Liver (tissue), 3 donors: ENCODE measurements at regions not wholly inside any gene's neighbourhood (a gene's known extent, or its start where the extent isn't known, plus 50 kb on each side); places are given as distances from the start of the nearest gene placed in this dataset.

ENCODE experiments used
- EGR1 ChIP-seq, 2 donors: IDR thresholded peaks; 2 replicates each; pipeline ENCODE4 v1.6.1; 2016 to 2018; ENCODE audit warnings: antibody characterized with exemption in 2 of 2, low read depth in 2 of 2
- GABPA ChIP-seq, 2 donors: IDR thresholded peaks in 1 of 2; conservative IDR thresholded peaks in 1 of 2; 2 replicates each; pipeline ENCODE4 v1.6.1; 2016; ENCODE audit warnings: antibody characterized with exemption in 2 of 2, mild to moderate bottlenecking in 1 of 2, moderate library complexity in 1 of 2
- HNF4G ChIP-seq: IDR thresholded peaks from 2 replicates; pipeline ENCODE4 v1.6.1; 2016; ENCODE audit warnings: antibody characterized with exemption
- RAD21 ChIP-seq, 2 donors: IDR thresholded peaks; 2 replicates each; pipeline ENCODE4 v1.6.1; 2016; ENCODE audit warnings: antibody characterized with exemption in 2 of 2, mild to moderate bottlenecking in 2 of 2
- TAF1 ChIP-seq: conservative IDR thresholded peaks from 2 replicates; pipeline ENCODE4 v1.6.1; 2016; ENCODE audit warnings: antibody characterized with exemption, mild to moderate bottlenecking
- YY1 ChIP-seq: IDR thresholded peaks from 2 replicates; pipeline ENCODE4 v1.6.1; 2016; ENCODE audit warnings: antibody characterized with exemption, mild to moderate bottlenecking
- TF ChIP-seq, protein P1 (sequence below): fragments of 150-350 bp; IDR thresholded peaks from 2 replicates; pipeline ENCODE4 v1.5.1; 2017; ENCODE audit warnings: improper control_type of control experiment, low read depth, low read length; ENCODE audit not compliant: missing input control
- TF ChIP-seq, protein P2 (sequence below): IDR thresholded peaks from 2 replicates; pipeline ENCODE4 v1.6.1; 2016; ENCODE audit warnings: antibody characterized with exemption
- TF ChIP-seq, protein P3 (sequence below): IDR thresholded peaks from 2 replicates; pipeline ENCODE4 v1.6.1; 2016; ENCODE audit warnings: antibody characterized with exemption, mild to moderate bottlenecking
- TF ChIP-seq, protein P4 (sequence below): IDR thresholded peaks from 2 replicates; pipeline ENCODE4 v1.6.1; 2016; ENCODE audit warnings: antibody characterized with exemption
- TF ChIP-seq, protein P5 (sequence below): IDR thresholded peaks from 2 replicates; pipeline ENCODE4 v1.6.1; 2016; ENCODE audit warnings: antibody characterized with exemption
- donor health status: healthy.
- donor health status: healthy.

DNA sequence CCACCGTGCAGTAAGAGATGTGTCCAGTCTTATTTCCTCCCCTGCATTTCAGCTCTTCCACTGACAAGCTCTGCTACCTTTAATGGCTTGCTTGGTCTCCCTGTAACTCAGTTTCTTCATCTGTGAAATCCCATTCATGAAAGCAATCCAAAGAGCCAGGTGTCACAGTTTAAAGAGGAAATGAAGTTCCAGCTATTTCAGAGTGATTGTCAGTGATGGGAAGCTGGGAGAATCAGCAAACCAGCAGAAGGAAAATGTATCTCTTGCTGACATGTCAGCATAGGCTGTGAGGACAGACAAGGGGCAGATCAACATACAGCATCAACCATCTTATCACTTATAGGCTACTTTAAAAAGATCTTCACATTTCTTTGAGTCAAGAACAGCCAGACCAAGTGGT lies 445.3 kb downstream of the ADRA2A start:
- TF ChIP-seq GABPA (IDR thresholded peaks at IDR 0.05 in 1 of 2, conservative IDR thresholded peaks at IDR 0.05 in 1 of 2) (no peak), EGR1 (IDR thresholded peaks at IDR 0.05; ENCODE audit: low read depth in 2 of 2) (no peak), RAD21 (IDR thresholded peaks at IDR 0.05) (no peak), YY1 (no peak), TAF1 (no peak), HNF4G (no peak)
- TF ChIP-seq, protein P1, sequence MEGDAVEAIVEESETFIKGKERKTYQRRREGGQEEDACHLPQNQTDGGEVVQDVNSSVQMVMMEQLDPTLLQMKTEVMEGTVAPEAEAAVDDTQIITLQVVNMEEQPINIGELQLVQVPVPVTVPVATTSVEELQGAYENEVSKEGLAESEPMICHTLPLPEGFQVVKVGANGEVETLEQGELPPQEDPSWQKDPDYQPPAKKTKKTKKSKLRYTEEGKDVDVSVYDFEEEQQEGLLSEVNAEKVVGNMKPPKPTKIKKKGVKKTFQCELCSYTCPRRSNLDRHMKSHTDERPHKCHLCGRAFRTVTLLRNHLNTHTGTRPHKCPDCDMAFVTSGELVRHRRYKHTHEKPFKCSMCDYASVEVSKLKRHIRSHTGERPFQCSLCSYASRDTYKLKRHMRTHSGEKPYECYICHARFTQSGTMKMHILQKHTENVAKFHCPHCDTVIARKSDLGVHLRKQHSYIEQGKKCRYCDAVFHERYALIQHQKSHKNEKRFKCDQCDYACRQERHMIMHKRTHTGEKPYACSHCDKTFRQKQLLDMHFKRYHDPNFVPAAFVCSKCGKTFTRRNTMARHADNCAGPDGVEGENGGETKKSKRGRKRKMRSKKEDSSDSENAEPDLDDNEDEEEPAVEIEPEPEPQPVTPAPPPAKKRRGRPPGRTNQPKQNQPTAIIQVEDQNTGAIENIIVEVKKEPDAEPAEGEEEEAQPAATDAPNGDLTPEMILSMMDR, result no peak
- TF ChIP-seq, protein P2, sequence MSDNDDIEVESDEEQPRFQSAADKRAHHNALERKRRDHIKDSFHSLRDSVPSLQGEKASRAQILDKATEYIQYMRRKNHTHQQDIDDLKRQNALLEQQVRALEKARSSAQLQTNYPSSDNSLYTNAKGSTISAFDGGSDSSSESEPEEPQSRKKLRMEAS, result no peak
- TF ChIP-seq, protein P3, sequence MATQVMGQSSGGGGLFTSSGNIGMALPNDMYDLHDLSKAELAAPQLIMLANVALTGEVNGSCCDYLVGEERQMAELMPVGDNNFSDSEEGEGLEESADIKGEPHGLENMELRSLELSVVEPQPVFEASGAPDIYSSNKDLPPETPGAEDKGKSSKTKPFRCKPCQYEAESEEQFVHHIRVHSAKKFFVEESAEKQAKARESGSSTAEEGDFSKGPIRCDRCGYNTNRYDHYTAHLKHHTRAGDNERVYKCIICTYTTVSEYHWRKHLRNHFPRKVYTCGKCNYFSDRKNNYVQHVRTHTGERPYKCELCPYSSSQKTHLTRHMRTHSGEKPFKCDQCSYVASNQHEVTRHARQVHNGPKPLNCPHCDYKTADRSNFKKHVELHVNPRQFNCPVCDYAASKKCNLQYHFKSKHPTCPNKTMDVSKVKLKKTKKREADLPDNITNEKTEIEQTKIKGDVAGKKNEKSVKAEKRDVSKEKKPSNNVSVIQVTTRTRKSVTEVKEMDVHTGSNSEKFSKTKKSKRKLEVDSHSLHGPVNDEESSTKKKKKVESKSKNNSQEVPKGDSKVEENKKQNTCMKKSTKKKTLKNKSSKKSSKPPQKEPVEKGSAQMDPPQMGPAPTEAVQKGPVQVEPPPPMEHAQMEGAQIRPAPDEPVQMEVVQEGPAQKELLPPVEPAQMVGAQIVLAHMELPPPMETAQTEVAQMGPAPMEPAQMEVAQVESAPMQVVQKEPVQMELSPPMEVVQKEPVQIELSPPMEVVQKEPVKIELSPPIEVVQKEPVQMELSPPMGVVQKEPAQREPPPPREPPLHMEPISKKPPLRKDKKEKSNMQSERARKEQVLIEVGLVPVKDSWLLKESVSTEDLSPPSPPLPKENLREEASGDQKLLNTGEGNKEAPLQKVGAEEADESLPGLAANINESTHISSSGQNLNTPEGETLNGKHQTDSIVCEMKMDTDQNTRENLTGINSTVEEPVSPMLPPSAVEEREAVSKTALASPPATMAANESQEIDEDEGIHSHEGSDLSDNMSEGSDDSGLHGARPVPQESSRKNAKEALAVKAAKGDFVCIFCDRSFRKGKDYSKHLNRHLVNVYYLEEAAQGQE, result no peak
- TF ChIP-seq, protein P4, sequence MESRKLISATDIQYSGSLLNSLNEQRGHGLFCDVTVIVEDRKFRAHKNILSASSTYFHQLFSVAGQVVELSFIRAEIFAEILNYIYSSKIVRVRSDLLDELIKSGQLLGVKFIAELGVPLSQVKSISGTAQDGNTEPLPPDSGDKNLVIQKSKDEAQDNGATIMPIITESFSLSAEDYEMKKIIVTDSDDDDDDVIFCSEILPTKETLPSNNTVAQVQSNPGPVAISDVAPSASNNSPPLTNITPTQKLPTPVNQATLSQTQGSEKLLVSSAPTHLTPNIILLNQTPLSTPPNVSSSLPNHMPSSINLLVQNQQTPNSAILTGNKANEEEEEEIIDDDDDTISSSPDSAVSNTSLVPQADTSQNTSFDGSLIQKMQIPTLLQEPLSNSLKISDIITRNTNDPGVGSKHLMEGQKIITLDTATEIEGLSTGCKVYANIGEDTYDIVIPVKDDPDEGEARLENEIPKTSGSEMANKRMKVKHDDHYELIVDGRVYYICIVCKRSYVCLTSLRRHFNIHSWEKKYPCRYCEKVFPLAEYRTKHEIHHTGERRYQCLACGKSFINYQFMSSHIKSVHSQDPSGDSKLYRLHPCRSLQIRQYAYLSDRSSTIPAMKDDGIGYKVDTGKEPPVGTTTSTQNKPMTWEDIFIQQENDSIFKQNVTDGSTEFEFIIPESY, result no peak
- TF ChIP-seq, protein P5, sequence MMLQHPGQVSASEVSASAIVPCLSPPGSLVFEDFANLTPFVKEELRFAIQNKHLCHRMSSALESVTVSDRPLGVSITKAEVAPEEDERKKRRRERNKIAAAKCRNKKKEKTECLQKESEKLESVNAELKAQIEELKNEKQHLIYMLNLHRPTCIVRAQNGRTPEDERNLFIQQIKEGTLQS, result no peak
